NB4 (cell line): ENCODE measurements at regions not wholly inside any gene's neighbourhood (a gene's known extent, or its start where the extent isn't known, plus 50 kb on each side); places are given as distances from the start of the nearest gene placed in this dataset.

Experiments
- CTCF ChIP-seq: IDR thresholded peaks from one replicate; pipeline ENCODE4 v1.5.1; 2012; ENCODE audit warnings: low read depth, low read length
- MYC ChIP-seq: IDR thresholded peaks from 2 replicates; pipeline ENCODE4 v1.6.1; 2011; ENCODE audit warnings: low read depth, low read length

DNA sequence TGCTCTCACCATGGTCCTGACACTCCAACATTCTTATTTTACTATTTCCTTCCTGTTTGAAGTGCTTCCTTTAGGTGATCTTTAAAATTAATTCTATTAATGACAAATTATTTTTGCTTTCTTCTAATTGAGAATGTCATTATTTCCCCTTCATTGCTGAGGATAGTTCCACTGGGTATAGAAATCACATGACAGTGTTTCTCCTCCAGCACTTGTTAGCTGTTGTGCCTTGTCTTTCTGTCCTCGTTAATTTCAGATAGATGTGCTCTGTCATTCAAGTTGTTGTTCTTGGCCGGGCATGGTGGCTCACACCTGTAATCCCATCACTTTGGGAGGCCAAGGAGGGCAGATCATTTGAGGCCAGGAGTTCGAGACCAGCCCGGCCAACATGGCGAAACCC, 321.0 kb upstream of the RAB6C start:
- TF ChIP-seq CTCF = no peak
- TF ChIP-seq MYC = no peak
